ENCODE measurements at regions not wholly inside any gene's neighbourhood (a gene's known extent, or its start where the extent isn't known, plus 50 kb on each side); places are given as distances from the start of the nearest gene placed in this dataset.

DNA sequence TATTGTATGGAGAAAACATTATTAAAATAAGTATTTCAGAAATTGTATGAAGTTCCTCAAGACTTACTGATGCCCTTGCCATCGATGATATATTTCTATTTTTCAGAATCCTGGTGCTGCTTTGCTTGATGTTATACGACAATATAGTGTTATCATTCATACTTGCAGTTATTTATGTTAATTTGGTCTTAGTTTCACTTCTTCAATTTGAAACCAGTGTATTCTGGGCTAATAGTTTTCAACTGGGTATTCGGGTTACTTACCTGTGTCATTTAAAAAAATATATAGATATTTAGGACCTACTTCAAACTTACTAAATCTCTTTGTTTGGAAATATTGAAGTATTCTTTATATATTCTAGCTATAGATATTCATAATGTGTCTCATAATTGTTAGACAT is 1414.7 kb downstream of the C4orf33 start:
- BruUV-seq (replicated peaks), result no TSS peak
- Histone ChIP-seq H3K4me3 (ENCODE audit: low read depth, low read length, poor library complexity, severe bottlenecking) (no peak overlapping the region), H3K36me3 (ENCODE audit: insufficient read depth, low read length, poor library complexity, severe bottlenecking) (no peaks in the 10 kb centered on the region), H3K27ac (ENCODE audit: low read depth, low read length, poor library complexity, severe bottlenecking) (no peak overlapping the region), H3K9me3 (ENCODE audit: low read depth, low read length, poor library complexity, severe bottlenecking) (no peaks in the 10 kb centered on the region), H3K27me3 (replicated peaks; ENCODE audit: insufficient read depth, low read depth, low read length, poor library complexity) (no peaks in the 10 kb centered on the region), H3K4me1 (ENCODE audit: insufficient read depth, low read length, poor library complexity, severe bottlenecking) (peaks cover 7% of the 10 kb centered on the region)
- TF ChIP-seq EZH2 (IDR thresholded peaks at IDR 0.05; ENCODE audit: borderline replicate concordance, low read depth, low read length, poor library complexity, severe bottlenecking) (no peak), CTCF (conservative IDR thresholded peaks at IDR 0.05; ENCODE audit: low read depth, low read length) (no peak)
- POLR2A ChIA-PET (ENCODE audit: low non-redundant PET), result no interaction called here
- CTCF ChIA-PET, result no interaction called here
- intact Hi-C loops (cut with micrococcal nuclease; ENCODE audit: unreplicated experiment), result no loop called here
- DNase-seq (ENCODE audit: low spot score), result no peak

DNA sequence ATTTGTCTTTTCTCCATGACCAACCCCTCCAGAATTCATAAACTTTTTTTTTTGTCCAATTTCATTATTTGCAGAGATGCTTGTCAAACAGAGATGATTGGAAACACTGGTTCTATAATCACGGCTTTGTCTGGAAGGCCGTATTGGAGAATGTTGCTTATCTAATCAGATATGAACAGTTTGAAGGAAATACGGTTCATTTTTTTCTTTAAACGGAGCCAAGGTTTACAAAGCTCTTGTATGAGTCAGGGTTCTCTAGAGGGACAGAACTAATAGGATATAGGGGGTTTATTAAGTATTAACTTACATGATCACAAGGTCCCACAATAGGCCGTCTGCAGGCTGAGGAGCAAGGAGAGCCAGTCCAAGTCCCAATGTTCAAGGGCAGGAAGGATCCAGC is 1415.8 kb downstream of the C4orf33 start:
- H3K4me3 ChIP-seq (ENCODE audit: low read depth, low read length, poor library complexity, severe bottlenecking), result no peak overlapping the region
- ChIA-PET POLR2A (ENCODE audit: low non-redundant PET) (no interaction called here), CTCF (no interaction called here)
- peak; percentile 66 for DNase-seq (ENCODE audit: low spot score)
- TF ChIP-seq EZH2 (IDR thresholded peaks at IDR 0.05; ENCODE audit: borderline replicate concordance, low read depth, low read length, poor library complexity, severe bottlenecking) (no peak), CTCF (conservative IDR thresholded peaks at IDR 0.05; ENCODE audit: low read depth, low read length) (no peak)
- no peak overlapping the region for H3K27ac ChIP-seq (ENCODE audit: low read depth, low read length, poor library complexity, severe bottlenecking)
- no peaks in the 10 kb centered on the region for H3K36me3 ChIP-seq (ENCODE audit: insufficient read depth, low read length, poor library complexity, severe bottlenecking)
- peaks cover 7% of the 10 kb centered on the region for H3K4me1 ChIP-seq (ENCODE audit: insufficient read depth, low read length, poor library complexity, severe bottlenecking)
- BruUV-seq (replicated peaks), result no TSS peak
- H3K27me3 ChIP-seq (replicated peaks; ENCODE audit: insufficient read depth, low read depth, low read length, poor library complexity), result no peaks in the 10 kb centered on the region
- H3K9me3 ChIP-seq (ENCODE audit: low read depth, low read length, poor library complexity, severe bottlenecking), result no peaks in the 10 kb centered on the region
- intact Hi-C loops (cut with micrococcal nuclease; ENCODE audit: unreplicated experiment), result no loop called here

GRCh38 chr4:130524057-130524456 is 1428.1 kb downstream of the C4orf33 start:
- Histone ChIP-seq H3K4me1 (ENCODE audit: insufficient read depth, low read length, poor library complexity, severe bottlenecking) (no peaks in the 10 kb centered on the region), H3K36me3 (ENCODE audit: insufficient read depth, low read length, poor library complexity, severe bottlenecking) (no peaks in the 10 kb centered on the region), H3K4me3 (ENCODE audit: low read depth, low read length, poor library complexity, severe bottlenecking) (no peak overlapping the region), H3K27me3 (replicated peaks; ENCODE audit: insufficient read depth, low read depth, low read length, poor library complexity) (no peaks in the 10 kb centered on the region), H3K27ac (ENCODE audit: low read depth, low read length, poor library complexity, severe bottlenecking) (no peak overlapping the region), H3K9me3 (ENCODE audit: low read depth, low read length, poor library complexity, severe bottlenecking) (peaks cover 9% of the 10 kb centered on the region)
- no peak for DNase-seq (ENCODE audit: low spot score)
- TF ChIP-seq EZH2 (IDR thresholded peaks at IDR 0.05; ENCODE audit: borderline replicate concordance, low read depth, low read length, poor library complexity, severe bottlenecking), result no peak
- TF ChIP-seq CTCF (conservative IDR thresholded peaks at IDR 0.05; ENCODE audit: low read depth, low read length), result no peak
- intact Hi-C loops (cut with micrococcal nuclease; ENCODE audit: unreplicated experiment), result no loop called here
- CTCF ChIA-PET, result no interaction called here
- BruUV-seq (replicated peaks), result no TSS peak
- POLR2A ChIA-PET (ENCODE audit: low non-redundant PET), result no interaction called here

Measured in A673 (cell line).